Activated CD8-positive, alpha-beta T cell treated with anti-CD3 and anti-CD28 coated beads for 36 hours (primary cell): ENCODE measurements at regions not wholly inside any gene's neighbourhood (a gene's known extent, or its start where the extent isn't known, plus 50 kb on each side); places are given as distances from the start of the nearest gene placed in this dataset.

Experiments
- ATAC-seq: fragments of 200-7000 bp; cut with Tn5 transposase; one replicate; pipeline ENCODE4 v1.10.0; 2021; ENCODE audit warnings: mild to moderate bottlenecking, moderate library complexity
- CTCF ChIA-PET: fragments of 350-600 bp; sonication (Branson Sonifier 250); formaldehyde crosslinking; loops from one replicate; lab custom pipeline; 2021; ENCODE audit warnings: antibody characterized with exemption; lab: Charles Lee
- POLR2A ChIA-PET: fragments of 350-600 bp; sonication (Branson Sonifier 250); formaldehyde crosslinking; loops from one replicate; lab custom pipeline; 2021; ENCODE audit warnings: antibody characterized with exemption; lab: Charles Lee
- DNase-seq: peaks from one replicate; pipeline ENCODE4 v3.0.0-alpha.2; 2020
- H3K27ac Mint-ChIP-seq: one replicate; pipeline ENCODE4 v1.8.0; 2021; ENCODE audit warnings: mild to moderate bottlenecking, mixed read lengths
- H3K27me3 Mint-ChIP-seq: one replicate; pipeline ENCODE4 v1.8.0; 2021; ENCODE audit warnings: mixed read lengths
- H3K36me3 Mint-ChIP-seq: one replicate; pipeline ENCODE4 v1.8.0; 2021; ENCODE audit warnings: low read depth, mixed read lengths
- H3K4me1 Mint-ChIP-seq: one replicate; pipeline ENCODE4 v1.8.0; 2021; ENCODE audit warnings: low read depth, mixed read lengths
- H3K4me3 Mint-ChIP-seq: one replicate; pipeline ENCODE4 v1.8.0; 2021; ENCODE audit warnings: mild to moderate bottlenecking, moderate library complexity, mixed read lengths
- H3K9me3 Mint-ChIP-seq: one replicate; pipeline ENCODE4 v1.8.0; 2021; ENCODE audit warnings: mixed read lengths
- intact Hi-C: fragments of 100-400 bp; cut with micrococcal nuclease; formaldehyde crosslinking; loops from one replicate; pipeline ENCODE4 v1.10.0; 2022
- TF ChIP-seq, protein P1 (sequence below): fragments of 200-600 bp; IDR thresholded peaks from one replicate; pipeline ENCODE4 v1.8.0; 2022; ENCODE audit warnings: antibody characterized with exemption, mild to moderate bottlenecking

DNA sequence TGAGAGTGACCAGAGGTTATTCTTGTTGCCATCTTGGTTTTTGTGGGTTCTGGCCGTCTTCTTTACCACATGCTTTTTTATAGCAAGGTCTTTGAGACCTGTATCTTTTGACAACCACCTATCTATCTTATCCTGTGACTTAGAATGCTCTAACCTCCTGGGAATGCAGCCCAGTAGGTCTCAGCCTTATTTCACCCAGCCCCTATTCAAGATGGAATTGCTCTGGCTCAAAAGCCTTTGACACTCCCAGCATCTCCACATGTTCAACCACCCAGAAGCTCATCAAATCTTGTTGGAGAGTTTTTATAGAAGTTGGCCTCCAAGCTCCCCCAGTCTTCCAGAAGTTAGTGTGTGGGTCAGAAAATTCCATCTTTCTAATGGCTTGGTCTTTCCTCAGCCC, 464.3 kb upstream of the NRP1 start:
- Mint-ChIP-seq H3K4me1 (no peaks in the 10 kb centered on the region), H3K4me3 (no peak overlapping the region), H3K9me3 (no peaks in the 10 kb centered on the region), H3K27ac (no peak overlapping the region), H3K27me3 (peaks cover under 1% of the 10 kb centered on the region), H3K36me3 (no peaks in the 10 kb centered on the region)
- ChIA-PET CTCF (no interaction called here), POLR2A (no interaction called here)
- DNase-seq (no peak), ATAC-seq (no peak)
- TF ChIP-seq, protein P1, sequence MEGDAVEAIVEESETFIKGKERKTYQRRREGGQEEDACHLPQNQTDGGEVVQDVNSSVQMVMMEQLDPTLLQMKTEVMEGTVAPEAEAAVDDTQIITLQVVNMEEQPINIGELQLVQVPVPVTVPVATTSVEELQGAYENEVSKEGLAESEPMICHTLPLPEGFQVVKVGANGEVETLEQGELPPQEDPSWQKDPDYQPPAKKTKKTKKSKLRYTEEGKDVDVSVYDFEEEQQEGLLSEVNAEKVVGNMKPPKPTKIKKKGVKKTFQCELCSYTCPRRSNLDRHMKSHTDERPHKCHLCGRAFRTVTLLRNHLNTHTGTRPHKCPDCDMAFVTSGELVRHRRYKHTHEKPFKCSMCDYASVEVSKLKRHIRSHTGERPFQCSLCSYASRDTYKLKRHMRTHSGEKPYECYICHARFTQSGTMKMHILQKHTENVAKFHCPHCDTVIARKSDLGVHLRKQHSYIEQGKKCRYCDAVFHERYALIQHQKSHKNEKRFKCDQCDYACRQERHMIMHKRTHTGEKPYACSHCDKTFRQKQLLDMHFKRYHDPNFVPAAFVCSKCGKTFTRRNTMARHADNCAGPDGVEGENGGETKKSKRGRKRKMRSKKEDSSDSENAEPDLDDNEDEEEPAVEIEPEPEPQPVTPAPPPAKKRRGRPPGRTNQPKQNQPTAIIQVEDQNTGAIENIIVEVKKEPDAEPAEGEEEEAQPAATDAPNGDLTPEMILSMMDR: no peak
- intact Hi-C loops: no loop called here

DNA sequence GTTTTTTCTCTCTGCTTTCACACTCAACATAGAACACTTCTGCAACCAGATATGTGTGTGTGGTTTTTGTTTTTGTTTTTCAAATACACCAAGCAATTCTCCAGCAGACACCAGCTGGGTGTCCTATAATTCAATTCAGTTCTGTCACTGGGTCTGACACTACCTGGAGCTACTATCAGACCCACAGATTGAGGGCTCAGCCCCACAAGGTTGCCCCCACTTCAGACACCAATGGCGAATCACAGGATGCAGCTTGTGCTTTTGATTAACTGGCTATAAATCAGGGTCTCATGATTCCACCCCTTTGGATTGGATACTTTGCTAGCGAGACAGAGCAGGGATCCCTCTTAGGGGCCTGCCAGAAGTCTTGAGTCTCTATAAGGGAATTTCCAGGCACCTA, 462.2 kb upstream of the NRP1 start:
- H3K4me3 Mint-ChIP-seq: no peak overlapping the region
- no peaks in the 10 kb centered on the region for H3K4me1 Mint-ChIP-seq
- no peak for DNase-seq
- intact Hi-C loops: no loop called here
- ChIA-PET CTCF (no interaction called here), POLR2A (no interaction called here)
- ATAC-seq: no peak
- H3K9me3 Mint-ChIP-seq: no peaks in the 10 kb centered on the region
- TF ChIP-seq, protein P1: no peak
- H3K27ac Mint-ChIP-seq: no peak overlapping the region
- no peaks in the 10 kb centered on the region for H3K36me3 Mint-ChIP-seq
- H3K27me3 Mint-ChIP-seq: no peaks in the 10 kb centered on the region

DNA sequence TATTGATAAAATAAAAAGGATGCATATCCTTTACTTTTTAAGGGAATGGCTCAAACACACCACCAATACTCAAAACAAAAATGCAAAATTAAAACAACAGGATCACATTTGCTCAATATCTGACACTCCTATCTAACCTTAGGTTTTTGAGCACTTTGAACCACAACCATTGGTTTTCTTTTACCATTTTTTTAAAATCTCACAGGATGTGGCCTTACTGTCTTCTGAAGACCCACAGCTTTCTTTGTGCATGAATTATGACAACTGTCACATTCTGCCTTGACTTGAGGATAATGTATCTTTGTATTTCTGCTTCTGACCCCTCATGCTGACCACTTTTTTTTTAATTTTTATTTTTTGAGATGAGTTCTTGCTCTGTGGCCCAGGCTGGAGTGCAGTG, 461.1 kb upstream of the NRP1 start:
- ChIA-PET CTCF (no interaction called here), POLR2A (no interaction called here)
- H3K4me3 Mint-ChIP-seq: no peak overlapping the region
- no peaks in the 10 kb centered on the region for H3K27me3 Mint-ChIP-seq
- intact Hi-C loops: no loop called here
- no peak for ATAC-seq
- no peaks in the 10 kb centered on the region for H3K36me3 Mint-ChIP-seq
- no peak for DNase-seq
- TF ChIP-seq, protein P1: no peak
- no peaks in the 10 kb centered on the region for H3K9me3 Mint-ChIP-seq
- H3K4me1 Mint-ChIP-seq: no peaks in the 10 kb centered on the region
- no peak overlapping the region for H3K27ac Mint-ChIP-seq

DNA sequence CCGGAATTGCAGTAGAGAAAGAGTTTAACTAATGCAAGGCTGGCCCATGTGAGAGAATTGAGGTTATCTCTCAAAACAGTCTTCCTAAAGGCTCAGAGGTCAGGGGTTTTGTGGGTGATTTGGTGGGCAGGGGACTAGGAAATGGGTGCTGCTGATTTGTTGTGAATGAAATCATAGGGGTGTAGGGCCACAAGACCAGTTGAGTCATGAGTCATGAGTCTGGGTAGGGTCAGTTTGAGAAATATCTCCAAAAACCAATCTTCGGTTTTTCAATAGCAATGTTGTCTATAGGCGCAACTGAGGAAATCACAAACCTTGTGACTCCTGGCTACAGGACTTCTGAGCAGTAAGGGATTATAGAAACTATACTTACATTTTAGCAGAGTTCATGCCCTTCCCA, 460.0 kb upstream of the NRP1 start:
- H3K27me3 Mint-ChIP-seq: no peaks in the 10 kb centered on the region
- TF ChIP-seq, protein P1: no peak

DNA sequence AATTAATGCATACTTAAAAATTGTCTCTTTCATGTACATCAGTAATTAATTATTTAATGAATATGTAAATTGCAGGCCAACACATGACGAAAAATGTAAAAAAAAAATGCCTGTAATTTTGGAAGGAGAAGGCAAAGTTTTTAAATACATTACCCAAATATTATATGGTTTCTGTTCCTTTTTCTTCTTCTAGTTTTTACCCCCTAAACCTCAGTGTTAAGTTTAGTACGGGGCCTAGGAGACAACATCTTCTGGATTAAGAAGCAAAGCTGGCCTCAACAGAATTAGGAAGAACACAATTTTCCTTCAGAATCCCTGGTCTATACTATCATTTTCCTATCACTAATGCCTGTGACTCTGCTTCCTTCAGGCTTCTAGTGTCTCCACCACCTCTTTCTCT, 459.3 kb upstream of the NRP1 start:
- CTCF ChIA-PET: no interaction called here
- Mint-ChIP-seq H3K9me3 (no peaks in the 10 kb centered on the region), H3K36me3 (no peaks in the 10 kb centered on the region), H3K27ac (no peak overlapping the region), H3K4me1 (no peaks in the 10 kb centered on the region), H3K4me3 (no peak overlapping the region), H3K27me3 (no peaks in the 10 kb centered on the region)
- no peak for DNase-seq
- TF ChIP-seq, protein P1: no peak
- intact Hi-C loops: no loop called here
- POLR2A ChIA-PET: no interaction called here
- ATAC-seq: no peak

More for the DNA sequence above, 460.0 kb upstream of the NRP1 start:
- Mint-ChIP-seq H3K4me3 (no peak overlapping the region), H3K4me1 (no peaks in the 10 kb centered on the region), H3K36me3 (no peaks in the 10 kb centered on the region), H3K27ac (no peak overlapping the region), H3K9me3 (no peaks in the 10 kb centered on the region)
- DNase-seq (no peak), ATAC-seq (no peak)
- CTCF ChIA-PET: no interaction called here
- intact Hi-C loops: no loop called here
- POLR2A ChIA-PET: no interaction called here
